Keratinocyte (primary cell): ENCODE measurements at regions not wholly inside any gene's neighbourhood (a gene's known extent, or its start where the extent isn't known, plus 50 kb on each side); places are given as distances from the start of the nearest gene placed in this dataset.

Source experiments
- CTCF ChIP-seq, 3 experiments: IDR thresholded peaks in 1 of 3; conservative IDR thresholded peaks in 1 of 3; optimal IDR thresholded peaks in 1 of 3; 2 replicates in 2 of 3; 3 replicates in 1 of 3; pipeline versions ENCODE3 to v1.5.1; 2011; ENCODE audit warnings: low read length in 3 of 3, mild to moderate bottlenecking in 3 of 3, moderate library complexity in 2 of 3, control low read depth in 1 of 3, inconsistent platforms in 1 of 3; ENCODE audit not compliant: insufficient read depth in 2 of 3; ENCODE audit errors: extremely low read depth in 1 of 3
- EZH2 ChIP-seq: IDR thresholded peaks from one replicate; pipeline ENCODE4 v1.6.1; 2012; ENCODE audit warnings: inconsistent platforms, mild to moderate bottlenecking, low read length, moderate library complexity

- no peak for TF ChIP-seq CTCF (optimal IDR thresholded peaks at IDR 0.05 in 1 of 3, IDR thresholded peaks at IDR 0.05 in 1 of 3, conservative IDR thresholded peaks at IDR 0.05 in 1 of 3; ENCODE audit: extremely low read depth in 1 of 3, insufficient read depth in 2 of 3, low read length in 3 of 3)
- no peak for TF ChIP-seq EZH2
Measured at GRCh38 chr5:85030316-85031084, 645.8 kb upstream of the EDIL3 start.
